HuH-7.5 (cell line): ENCODE measurements at regions not wholly inside any gene's neighbourhood (a gene's known extent, or its start where the extent isn't known, plus 50 kb on each side); places are given as distances from the start of the nearest gene placed in this dataset.
"Not testable (repeated sequence)": the region's sequence is repeated elsewhere in the genome, so short reads cannot be mapped to it uniquely, and the experiment has no call there.

Experiments
- DNase-seq: peaks from one replicate; pipeline ENCODE4 v3.0.0; 2011; ENCODE audit warnings: low spot score

DNA sequence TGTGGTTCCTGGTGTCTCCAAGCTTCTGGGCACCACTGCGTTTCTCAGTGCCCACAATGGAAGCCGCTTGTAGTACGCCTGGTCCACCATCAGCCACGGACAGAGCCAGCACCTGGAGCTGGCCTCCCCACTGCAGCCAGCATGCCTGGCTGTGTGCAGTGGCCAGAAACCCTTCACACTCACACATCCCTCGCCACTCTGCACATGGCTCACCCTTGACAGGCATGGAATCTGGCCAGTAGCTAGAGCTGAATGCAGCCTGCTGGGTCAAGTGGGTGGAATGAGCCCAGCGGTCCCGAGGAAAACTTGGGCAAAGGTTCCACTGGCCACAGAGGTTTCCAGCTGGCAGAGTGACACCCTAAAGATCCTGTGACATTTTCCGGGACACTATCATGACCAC lies 146.0 kb upstream of the ADO start:
- no peak for DNase-seq

DNA sequence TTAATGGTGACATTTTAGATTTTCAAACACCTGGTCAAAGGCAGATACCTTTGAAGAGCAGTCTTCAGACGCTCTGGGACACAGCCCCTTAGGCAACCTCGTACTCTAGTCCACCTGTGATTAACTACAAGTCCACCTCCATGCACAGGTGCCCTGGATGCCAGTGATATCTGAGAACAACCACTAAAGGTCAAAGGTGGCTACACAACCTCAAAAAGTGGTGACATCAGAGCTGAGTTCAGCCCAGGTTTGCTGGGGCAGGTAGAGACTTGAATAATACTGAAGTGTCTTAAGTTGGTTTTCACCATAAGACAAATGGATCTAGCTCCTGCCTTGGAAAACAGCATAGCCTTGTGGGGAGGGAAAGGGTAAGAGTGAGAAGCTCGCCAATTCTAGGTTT lies 143.4 kb upstream of the ADO start:
- DNase-seq: no peak

DNA sequence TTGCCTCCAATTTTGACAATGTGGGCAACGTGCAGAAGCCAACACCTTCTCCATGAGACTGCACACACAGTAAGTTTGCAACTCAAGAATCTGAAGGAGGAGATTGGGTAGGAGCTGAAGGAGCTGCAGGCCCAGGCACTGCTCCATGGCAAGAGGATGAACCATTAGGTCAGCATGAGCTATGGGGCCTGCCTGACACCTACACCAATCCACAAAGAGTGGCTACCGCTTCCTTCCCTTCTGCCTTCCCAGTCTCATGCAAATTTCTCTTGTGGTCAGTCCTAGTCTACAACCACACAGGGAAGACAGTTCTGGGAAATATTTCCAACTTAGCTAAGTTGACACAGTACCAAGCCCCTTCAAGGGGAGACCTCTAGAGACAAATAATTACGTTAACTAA lies 142.0 kb upstream of the ADO start:
- DNase-seq: no peak

DNA sequence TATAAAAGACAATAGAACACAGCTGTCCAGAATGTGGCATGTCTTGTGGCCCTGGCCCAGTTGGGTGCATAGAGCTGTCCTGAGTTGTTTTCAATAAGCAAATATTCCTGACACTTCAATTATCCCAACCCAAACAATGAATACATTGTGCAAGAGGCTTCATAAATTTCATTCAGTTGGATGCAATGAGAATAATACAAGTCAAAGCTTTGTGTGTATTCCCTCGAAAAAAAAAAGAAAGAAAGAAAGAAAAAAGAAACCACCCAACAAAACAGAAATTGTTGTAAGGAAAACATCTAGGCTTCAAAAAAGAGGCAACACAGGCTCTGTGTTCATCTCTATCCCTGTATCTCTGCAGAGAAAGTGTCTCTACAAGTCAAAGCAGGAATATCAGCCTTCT lies 138.7 kb upstream of the ADO start:
- DNase-seq: no peak

DNA sequence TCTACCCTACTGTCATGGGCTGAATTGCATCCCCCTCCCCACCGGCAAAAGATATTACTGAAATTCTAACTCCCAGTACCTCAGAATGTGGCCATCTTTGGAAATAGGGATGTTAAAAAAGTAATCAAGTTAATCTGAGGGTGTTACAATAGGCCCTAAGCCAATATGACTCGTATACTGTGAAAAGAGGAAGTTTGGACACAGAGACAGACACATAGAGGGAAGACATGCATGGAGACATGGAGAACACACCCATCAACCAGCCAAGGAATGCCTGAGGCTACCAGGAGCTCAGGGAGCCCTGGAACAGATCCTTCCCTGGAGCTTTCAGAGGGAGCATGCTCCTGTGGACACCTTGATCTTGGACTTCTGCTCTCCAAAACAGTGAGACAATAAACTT lies 138.2 kb upstream of the ADO start:
- no peak for DNase-seq

DNA sequence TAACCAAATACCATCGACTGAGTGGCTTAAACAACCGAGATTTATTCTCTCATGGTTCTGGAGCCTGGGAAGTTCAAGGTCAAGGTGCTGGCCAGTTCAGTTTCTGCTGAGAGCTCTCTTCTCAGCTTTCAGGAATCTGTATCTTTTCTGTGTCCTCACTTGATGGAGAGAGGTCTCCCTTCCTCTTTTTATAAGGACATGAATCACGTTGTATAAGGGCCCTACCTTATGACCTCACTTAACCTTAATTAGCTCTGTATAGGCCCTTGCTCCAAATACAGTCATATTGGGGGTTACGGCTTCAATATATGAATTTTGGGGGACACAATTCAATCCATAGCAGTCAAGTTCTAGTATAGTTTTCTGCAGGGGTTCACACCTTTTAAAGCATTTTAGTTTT lies 135.2 kb upstream of the ADO start:
- no peak for DNase-seq

DNA sequence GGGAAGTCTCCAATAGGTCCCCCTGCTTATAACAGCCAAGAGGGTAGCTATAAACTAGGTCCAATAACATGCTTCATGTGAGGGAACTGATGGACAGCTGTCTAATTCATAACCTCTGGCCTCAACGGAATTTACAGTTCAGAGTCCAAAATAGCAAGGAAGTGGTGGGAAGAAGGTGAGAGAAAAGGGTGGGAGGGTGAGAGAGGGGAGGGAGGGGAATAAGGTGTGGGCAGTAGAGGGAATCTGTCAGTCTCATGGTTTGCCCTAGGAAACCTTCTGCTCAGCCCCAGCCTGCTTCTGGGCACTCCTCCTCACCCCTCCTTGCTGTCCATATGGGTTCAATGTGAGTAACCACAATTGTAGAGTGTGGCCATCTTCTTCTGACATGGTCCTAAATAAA lies 133.4 kb upstream of the ADO start:
- DNase-seq: no peak

DNA sequence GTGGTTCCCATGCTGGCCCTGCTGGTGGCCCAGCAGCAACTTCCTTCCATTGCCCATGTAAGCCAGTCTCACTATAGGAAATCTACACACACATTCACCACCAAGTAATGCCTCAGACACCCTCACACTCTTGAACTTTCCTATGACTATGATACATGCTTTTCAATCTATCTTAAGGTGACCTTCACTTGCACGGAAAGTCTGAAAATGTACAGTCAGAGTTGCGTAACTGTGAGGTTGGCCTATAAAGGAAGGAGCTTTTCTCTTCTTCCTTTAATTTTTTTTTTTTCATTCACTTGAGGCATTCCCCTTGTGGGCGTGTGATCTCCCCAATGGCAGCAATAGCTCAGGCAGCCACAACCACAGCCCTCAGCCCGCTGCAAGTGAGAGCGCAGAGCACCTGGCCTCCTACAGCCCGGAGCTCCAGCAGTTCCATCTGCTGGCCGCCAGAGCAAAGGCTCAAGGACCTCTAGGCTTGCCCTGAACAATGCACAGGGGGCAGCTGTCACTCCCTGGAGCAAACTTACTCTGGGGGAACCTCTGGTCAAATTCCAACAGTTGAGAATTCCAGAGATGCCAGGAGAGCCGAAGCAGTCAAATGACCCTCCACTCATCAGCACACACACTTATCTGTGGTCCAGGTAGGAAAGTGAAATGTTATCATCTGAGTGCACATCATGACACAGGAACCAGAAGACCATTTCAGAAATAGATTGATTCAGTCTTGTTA lies 123.1 kb upstream of the ADO start:
- DNase-seq: peak; percentile 4

DNA sequence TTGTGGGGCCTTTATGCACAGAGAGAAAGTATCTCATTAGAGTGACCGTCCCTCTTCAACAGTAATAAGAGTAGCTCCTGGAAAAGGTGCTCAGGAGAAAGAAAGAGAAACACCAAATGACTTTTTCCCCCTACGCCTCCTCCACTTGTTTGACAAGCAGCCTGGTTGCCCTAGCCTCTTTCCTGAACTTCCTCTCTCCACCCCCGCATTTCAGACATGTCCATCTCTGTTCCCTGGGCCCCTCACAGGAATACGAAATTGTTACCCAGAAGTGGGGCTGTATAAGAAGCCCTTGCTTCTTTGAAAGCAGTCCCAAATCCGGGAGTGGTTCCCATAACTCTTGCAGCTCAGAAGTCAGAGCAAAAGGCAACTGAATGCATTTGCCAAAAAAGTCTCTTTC lies 119.6 kb upstream of the ADO start:
- no peak for DNase-seq

DNA sequence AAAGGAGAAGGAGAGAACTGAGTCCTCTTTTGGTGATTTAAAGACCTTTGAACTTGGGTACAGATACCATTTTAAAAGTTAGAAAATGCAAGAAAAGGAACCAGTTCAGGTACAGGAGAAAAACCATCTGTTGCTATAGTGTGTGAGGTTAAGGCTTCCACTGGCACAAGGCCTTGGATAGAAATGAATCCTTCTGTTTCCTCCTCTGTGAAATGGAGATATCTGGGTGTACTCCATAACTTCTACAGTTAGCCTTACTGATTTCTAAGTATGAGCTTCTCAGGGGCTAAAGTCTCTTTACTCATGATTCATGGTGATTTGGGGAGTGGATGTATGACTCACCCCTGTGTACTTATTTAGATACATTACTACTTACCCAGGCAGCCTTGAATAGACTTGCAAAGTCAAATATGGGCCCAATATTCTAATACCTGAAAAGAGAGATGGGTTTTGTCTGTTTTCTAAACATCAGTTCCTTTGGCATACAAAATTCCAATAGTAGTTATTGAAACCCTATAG lies 117.2 kb upstream of the ADO start:
- DNase-seq: no peak

DNA sequence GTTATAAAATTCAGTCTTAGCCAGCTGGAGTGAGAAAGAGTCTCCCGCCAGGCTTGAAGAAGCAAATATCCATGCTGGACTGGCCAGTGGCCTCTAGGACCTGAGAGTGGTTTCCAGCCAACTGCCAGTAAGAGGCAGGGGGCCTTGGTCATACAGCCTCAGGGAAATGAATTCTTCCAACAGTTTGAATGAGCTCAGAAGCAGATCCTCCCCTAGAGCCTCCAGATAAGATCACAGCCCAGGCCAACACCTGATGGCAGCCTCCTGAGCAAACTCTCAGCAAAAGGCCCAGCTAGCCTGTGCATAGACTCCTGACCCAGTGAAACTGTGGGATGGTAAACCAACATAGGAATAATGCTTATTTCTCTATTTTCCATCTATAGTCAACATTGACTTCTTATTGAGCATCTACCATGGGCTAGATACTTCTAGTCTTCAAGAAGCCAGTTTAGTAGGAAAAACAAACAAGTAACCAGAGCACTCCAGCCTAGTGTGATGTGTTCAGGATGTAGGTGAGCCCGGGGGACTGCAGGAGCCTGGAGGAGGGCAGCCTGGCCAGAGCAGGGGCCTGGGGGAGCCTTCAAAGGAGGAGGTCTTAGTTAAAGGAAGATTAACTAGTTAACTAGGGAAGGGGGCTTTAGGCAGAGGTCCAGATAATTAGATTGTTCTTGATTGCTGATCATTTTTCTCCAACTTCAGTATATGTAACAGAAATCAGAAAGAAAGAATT lies 115.4 kb upstream of the ADO start:
- DNase-seq: no peak

DNA sequence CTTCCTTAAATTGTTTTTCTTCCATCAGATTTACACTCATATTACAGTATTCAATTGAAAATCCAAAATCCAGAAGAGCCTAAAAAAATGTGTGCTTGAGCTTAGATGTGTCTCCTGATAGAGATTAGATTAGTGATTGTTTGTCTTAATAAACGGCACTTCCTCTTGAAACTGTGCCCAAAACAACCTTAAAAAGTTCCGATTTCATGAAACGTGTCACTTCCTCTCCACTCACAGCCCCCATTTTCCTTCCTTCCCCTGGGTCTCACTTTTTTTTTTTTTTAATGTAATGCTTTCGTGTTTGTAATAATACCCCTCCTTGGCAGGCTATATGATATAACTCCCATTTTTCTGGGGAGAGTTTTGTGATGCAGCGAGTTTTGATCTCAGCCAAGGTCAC lies 114.8 kb upstream of the ADO start:
- no peak for DNase-seq

DNA sequence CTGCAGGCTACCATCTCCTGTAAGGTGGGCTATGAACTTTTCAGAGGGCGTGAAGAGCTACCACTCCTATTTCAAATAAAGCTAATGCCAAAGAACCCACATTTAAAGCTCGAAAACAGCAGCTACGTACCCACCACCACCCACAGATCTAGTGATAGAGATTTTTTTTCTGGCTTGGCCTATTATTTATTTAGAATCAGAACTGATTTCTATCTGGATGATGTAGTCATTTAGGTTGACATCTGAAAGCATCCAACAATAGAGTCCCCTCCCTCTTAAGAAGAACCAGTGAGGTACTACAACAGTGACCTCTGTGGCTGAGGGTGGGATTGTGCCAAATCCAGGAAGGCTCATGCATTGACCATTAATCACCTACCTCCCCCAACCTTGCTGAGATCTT lies 113.8 kb upstream of the ADO start:
- DNase-seq: no peak

DNA sequence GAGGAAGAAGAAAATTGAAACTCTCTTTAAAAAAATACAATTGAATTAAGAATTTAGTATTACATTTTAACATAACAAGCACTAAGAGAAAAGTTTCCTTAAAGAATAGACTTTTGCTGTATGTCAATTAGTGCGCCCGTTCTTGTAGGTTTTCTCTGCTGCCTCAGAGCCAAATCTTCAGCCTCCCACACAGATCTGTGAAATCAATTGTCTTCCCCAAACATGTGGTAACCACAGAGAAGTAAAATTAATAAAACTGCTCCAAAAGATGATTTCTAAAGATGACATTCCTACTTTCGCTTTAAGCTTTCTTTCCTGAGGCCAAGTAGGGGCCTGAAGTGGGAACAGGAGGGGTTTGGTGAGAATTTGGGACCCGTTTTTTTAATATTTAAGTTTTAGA lies 113.2 kb upstream of the ADO start:
- no peak for DNase-seq

DNA sequence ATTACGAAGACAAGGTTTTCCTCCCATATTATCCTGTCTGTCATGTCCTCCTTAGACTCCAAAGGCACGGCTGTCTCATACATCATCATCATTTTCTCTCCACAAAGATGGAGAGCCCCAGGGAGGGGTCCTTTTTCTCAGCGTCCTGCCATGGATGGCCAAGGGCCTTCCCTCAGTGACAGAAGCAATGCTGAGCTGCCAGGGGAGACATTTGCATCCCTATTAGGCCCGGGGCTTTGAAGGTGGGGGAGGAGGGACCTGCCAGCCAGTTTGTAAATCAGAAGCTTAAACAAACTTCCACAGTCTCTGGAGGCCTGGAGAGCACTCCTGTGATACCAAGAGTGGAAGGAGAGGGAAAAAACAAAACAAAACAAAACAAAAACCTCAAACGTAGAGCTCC lies 112.4 kb upstream of the ADO start:
- DNase-seq: no peak

DNA sequence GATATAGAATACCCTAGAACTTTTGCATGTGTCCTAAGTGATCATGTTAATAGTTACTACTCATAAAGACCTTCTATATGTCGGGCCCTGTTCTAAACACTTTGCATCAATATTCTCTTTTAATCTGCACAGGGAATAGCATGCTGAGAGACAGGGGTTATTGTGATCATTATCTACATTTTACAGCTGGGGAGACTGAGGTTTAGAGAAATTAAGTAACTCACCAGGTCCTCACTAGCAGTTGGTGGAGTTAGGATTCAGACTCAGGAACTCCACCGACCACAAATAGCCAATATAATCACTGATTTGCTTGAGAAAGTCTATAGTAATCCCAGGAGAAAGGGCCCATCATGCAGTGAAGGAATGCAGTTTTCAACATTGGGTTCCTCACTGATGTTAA lies 111.2 kb upstream of the ADO start:
- no peak for DNase-seq

DNA sequence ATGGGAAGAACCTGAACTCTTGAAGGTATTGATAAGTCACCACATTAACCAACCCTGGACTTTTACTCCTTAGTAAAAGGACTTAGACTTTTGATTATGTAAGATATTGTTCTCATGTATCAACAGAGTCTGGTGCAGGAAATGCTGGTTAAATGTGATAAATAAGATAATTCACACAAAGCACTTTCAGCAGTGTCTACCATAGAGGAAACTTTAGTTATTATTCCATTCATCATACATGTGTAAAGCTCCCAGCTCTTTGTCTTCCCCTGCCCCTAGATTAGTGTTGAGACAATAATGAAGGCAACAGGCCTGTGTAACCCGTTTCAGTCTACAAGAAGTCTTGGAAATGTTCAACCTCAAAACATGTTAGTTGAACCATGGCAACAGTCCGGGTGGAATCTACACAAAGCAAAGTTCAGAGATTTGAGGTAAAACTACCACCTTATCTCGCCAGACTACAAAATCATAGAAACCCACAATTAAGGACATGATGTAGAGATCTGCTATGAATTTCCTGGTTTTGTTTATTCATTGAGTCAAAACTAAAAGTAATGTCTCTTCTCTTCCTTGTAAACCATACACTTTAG lies 109.9 kb upstream of the ADO start:
- no peak for DNase-seq

DNA sequence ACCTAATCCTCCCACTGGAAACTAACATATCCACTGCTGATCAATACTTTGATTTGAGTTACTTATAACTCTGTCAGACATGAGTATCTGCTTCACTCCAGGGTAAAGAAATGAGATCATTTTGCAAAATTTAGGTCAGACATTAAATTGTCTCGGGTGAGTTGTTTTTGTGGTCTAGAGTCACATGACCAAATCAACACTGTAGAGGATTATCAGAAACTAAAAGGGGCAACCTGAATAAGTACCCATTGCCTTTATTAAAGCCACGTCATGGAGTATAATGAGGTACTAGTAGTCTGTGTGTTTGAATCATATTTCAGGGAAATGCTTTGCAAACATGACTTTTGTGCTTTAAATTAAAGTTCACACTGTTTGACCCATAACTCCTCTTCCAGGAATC lies 107.7 kb upstream of the ADO start:
- DNase-seq: no peak

DNA sequence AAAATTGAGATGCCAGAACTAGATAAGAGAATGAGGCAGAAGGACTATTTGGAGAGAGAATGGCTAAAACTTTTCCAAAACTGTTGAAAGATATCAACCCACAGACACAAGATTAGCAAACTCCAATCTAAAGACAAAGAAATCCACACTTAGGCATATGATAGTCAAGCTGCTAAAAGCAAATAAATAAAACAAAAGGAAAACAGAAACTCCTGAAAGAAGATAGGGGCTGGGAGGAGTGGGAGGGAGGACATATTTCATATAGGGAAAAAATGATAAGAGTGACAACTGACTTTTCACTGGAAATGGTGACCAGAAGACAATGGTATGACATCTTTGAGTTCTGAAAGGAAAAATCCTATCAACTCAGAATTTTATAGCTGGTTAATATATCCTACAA lies 105.4 kb upstream of the ADO start:
- DNase-seq: no peak

DNA sequence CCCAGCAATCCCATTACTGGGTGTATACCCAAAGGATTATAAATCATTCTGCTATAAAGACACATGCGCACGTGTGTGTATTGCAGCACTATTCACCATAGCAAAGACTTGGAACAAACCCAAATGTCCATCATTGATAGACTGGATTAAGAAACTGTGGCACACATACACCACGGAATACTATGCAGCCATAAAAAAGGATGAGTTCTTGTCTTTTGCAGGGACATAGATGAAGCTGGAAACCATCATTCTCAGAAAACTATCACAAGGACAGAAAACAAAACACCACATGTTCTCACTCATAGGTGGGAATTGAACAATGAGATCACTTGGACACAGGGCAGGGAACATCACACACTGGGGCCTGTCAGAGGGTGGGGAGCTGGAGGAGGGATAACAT lies 100.4 kb upstream of the ADO start:
- DNase-seq: not testable (repeated sequence)

DNA sequence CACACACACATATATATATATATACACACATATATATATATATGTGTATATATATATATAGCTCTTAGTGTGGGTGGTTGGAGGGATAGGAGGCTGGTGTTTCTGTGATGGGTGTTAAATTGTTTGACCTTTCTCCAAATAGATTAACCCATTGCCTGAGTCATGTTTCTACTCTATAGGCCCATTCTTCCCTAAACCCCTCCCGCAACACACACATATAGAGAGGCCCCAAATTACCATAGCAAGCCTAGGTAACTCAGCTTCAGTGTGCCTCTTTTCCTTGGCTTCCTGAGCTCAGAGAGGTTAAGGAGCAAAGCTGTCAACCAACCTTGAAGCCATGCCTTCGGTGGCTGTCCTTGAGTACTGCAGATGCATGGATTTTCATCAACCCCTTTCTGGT lies 98.7 kb upstream of the ADO start:
- DNase-seq: no peak

DNA sequence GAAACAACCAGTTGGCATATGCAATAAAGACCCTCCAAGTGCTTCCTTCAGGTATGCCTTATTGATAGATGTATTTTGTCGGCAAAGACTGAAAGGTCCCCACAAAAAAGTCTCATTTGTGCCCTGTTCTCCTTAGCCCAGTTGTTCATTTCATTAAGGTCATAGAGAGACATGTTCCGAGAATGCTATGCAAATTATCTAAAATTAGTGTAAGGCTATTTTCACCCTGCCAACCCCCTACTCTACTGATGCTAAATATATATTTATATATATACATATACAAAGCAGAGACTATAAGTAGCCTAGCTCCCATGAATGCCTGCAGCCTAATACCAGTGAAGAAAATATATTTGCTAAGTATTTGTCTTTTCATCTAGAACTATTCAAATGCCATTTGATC lies 96.7 kb upstream of the ADO start:
- no peak for DNase-seq

DNA sequence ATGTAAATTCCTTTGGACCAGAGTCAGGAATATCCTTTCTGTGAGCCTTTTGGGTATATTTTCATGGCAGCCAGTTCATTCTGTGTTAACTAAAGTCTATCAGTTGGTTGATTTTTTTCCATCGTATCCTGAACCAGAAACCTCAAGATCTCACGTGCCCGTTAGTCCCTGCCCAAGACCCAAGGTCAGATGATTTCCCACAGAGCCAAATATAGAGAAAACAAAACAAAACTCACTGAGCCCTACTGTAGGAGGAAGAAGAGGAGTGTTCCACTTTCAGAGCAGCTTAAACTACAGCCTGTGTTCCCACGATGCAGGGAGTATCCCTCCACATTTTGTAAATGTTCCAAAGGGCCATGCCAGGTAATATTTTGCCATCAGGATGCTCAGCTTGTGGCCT lies 96.0 kb upstream of the ADO start:
- no peak for DNase-seq

DNA sequence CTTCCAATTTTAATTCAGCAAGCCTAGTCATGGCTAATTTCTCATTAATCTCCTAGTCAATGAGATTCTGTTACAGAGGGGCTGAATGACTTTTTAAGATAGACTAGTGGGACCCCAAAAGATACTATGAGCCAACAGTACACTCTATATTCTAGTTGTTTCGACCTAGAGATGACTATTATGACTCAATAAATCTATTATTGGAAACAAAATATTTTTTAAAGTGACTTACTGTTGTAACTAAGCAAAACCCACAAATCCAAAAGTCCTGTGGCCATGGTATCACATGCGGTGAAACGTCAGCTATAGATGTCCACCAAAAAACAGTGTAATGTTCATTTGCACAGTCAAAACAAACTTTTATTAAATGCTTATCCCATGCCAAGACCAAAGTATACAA lies 95.3 kb upstream of the ADO start:
- DNase-seq: no peak
